Smooth muscle cell (in vitro differentiated cells): ENCODE measurements at regions not wholly inside any gene's neighbourhood (a gene's known extent, or its start where the extent isn't known, plus 50 kb on each side); places are given as distances from the start of the nearest gene placed in this dataset.

Source experiments
- DNase-seq: peaks from one replicate; lab custom pipeline; 2025; ENCODE audit not compliant: unreplicated experiment; lab: John Stamatoyannopoulos, UW
- H2AFZ ChIP-seq: fragments of 200-600 bp; sonication (generic); 2 replicates; pipeline ENCODE4 v1.6.0; 2016; ENCODE audit warnings: antibody characterized with exemption, low read depth, mild to moderate bottlenecking
- H3F3A ChIP-seq: fragments of 200-600 bp; sonication (generic); 2 replicates; pipeline ENCODE4 v1.6.0; 2017; ENCODE audit warnings: antibody characterized with exemption, low read depth
- H3K27ac ChIP-seq: fragments of 200-600 bp; sonication (generic); 2 replicates; pipeline ENCODE4 v1.5.1; 2016; ENCODE audit warnings: low read depth, mild to moderate bottlenecking
- H3K27me3 ChIP-seq: fragments of 200-600 bp; sonication (generic); 2 replicates; pipeline ENCODE4 v1.6.1; 2016; ENCODE audit warnings: low read depth, mild to moderate bottlenecking
- H3K36me3 ChIP-seq: fragments of 200-600 bp; sonication (generic); 2 replicates; pipeline ENCODE4 v1.5.1; 2016; ENCODE audit warnings: low read depth
- H3K4me1 ChIP-seq: fragments of 200-600 bp; sonication (generic); 2 replicates; pipeline ENCODE4 v1.5.1; 2016; ENCODE audit warnings: low read depth
- H3K4me2 ChIP-seq: fragments of 200-600 bp; sonication (generic); 2 replicates; pipeline ENCODE4 v1.6.0; 2016; ENCODE audit warnings: mild to moderate bottlenecking
- H3K4me3 ChIP-seq: fragments of 200-600 bp; sonication (generic); 2 replicates; pipeline ENCODE4 v1.5.1; 2016; ENCODE audit warnings: mild to moderate bottlenecking
- H3K79me2 ChIP-seq: fragments of 200-600 bp; sonication (generic); 2 replicates; pipeline ENCODE4 v1.6.0; 2016; ENCODE audit warnings: low read depth, mild to moderate bottlenecking
- H3K9ac ChIP-seq: fragments of 200-600 bp; sonication (generic); 2 replicates; pipeline ENCODE4 v1.6.0; 2016; ENCODE audit warnings: low read depth
- H3K9me3 ChIP-seq: fragments of 200-600 bp; sonication (generic); replicated peaks from 2 replicates; pipeline ENCODE4 v1.5.1; 2016; ENCODE audit warnings: low read depth
- H4K20me1 ChIP-seq: fragments of 200-600 bp; sonication (generic); 2 replicates; pipeline ENCODE4 v1.6.0; 2016; ENCODE audit warnings: low read depth
- WGBS: methylation state at CpG from one replicate; pipeline ENCODE4 v1.1.7; 2016; ENCODE audit warnings: low lambda C conversion rate; 5-methylcytosine and 5-hydroxymethylcytosine counted together
- TF ChIP-seq, protein P1 (sequence below): fragments of 200-600 bp; sonication (generic); IDR thresholded peaks from 2 replicates; pipeline ENCODE4 v1.5.1; 2017; ENCODE audit warnings: borderline replicate concordance, mild to moderate bottlenecking, antibody characterized with exemption; ENCODE audit not compliant: insufficient read depth, poor library complexity, severe bottlenecking

GRCh38 chr5:113909782-113910181 is 396.3 kb downstream of the YTHDC2 start:
- Histone ChIP-seq H4K20me1 (no peaks in the 10 kb centered on the region), H3K36me3 (no peaks in the 10 kb centered on the region), H3K9me3 (no peaks in the 10 kb centered on the region), H3K27ac (no peak overlapping the region), H3K4me2 (no peak overlapping the region), H2AFZ (no peak overlapping the region), H3F3A (no peaks in the 10 kb centered on the region), H3K4me1 (no peaks in the 10 kb centered on the region), H3K4me3 (no peak overlapping the region), H3K79me2 (no peaks in the 10 kb centered on the region), H3K27me3 (no peaks in the 10 kb centered on the region), H3K9ac (no peak overlapping the region)
- TF ChIP-seq, protein P1, sequence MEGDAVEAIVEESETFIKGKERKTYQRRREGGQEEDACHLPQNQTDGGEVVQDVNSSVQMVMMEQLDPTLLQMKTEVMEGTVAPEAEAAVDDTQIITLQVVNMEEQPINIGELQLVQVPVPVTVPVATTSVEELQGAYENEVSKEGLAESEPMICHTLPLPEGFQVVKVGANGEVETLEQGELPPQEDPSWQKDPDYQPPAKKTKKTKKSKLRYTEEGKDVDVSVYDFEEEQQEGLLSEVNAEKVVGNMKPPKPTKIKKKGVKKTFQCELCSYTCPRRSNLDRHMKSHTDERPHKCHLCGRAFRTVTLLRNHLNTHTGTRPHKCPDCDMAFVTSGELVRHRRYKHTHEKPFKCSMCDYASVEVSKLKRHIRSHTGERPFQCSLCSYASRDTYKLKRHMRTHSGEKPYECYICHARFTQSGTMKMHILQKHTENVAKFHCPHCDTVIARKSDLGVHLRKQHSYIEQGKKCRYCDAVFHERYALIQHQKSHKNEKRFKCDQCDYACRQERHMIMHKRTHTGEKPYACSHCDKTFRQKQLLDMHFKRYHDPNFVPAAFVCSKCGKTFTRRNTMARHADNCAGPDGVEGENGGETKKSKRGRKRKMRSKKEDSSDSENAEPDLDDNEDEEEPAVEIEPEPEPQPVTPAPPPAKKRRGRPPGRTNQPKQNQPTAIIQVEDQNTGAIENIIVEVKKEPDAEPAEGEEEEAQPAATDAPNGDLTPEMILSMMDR: no peak
- 71% methylated on average over 6 of the region's 6 CpGs for WGBS
- DNase-seq: no peak

DNA sequence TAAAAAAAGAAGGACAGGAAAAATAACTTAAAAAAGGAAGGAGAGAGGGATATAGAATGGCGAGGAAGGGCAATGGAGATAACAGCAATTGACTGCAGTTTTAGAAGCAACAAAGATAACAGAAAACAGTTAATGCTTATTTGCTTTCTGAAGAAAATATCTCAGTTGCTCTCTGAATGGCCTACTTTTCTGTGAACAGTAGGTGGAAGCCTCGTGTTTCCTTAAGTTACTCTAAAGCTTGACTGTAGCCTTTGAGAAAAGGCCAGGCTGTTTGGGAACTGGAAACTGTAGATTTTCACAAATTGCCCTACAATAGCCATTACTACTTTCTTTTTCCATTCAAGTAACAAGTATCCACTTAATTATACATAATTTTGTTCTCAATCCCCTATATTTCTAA is 404.5 kb downstream of the YTHDC2 start:
- Histone ChIP-seq H3K9me3 (no peaks in the 10 kb centered on the region), H3K4me1 (no peaks in the 10 kb centered on the region), H3K4me3 (no peak overlapping the region), H4K20me1 (no peaks in the 10 kb centered on the region), H3K4me2 (no peak overlapping the region), H3F3A (no peaks in the 10 kb centered on the region), H3K27ac (no peak overlapping the region), H2AFZ (no peak overlapping the region), H3K36me3 (no peaks in the 10 kb centered on the region), H3K27me3 (no peaks in the 10 kb centered on the region), H3K79me2 (no peaks in the 10 kb centered on the region), H3K9ac (no peak overlapping the region)
- no peak for DNase-seq
- 26% methylated on average over 2 of the region's 2 CpGs for WGBS
- TF ChIP-seq, protein P1: no peak

GRCh38 chr5:113922343-113922742 is 408.8 kb downstream of the YTHDC2 start:
- H3K9me3 ChIP-seq: no peaks in the 10 kb centered on the region
- no peak overlapping the region for H3K4me2 ChIP-seq
- H3K27ac ChIP-seq: no peak overlapping the region
- H3K36me3 ChIP-seq: no peaks in the 10 kb centered on the region
- no peak overlapping the region for H3K9ac ChIP-seq
- WGBS: 53% methylated on average over 3 of the region's 3 CpGs
- no peaks in the 10 kb centered on the region for H3K79me2 ChIP-seq
- no peak overlapping the region for H2AFZ ChIP-seq
- TF ChIP-seq, protein P1: no peak
- no peaks in the 10 kb centered on the region for H4K20me1 ChIP-seq
- no peak overlapping the region for H3K4me3 ChIP-seq
- H3K27me3 ChIP-seq: no peaks in the 10 kb centered on the region
- no peaks in the 10 kb centered on the region for H3K4me1 ChIP-seq
- H3F3A ChIP-seq: no peaks in the 10 kb centered on the region
- DNase-seq: no peak

DNA sequence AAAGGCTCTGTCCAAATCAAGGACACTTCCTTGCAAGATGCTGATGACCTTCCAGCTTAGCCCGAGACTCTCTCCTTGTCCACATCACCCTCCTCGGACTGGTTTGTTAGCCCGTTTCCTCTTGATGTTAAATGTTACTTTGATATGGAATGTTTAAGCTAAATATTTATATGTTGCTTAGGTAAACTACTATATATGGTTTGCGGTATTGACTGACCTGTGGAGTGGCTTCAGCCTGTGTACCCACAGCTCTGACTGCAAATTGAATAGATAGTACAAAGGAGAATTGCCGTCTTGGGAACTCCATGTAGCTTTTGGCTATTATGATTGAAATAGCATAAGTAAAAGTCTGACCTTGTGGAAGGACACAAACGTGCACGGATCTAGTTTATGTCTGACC is 422.0 kb downstream of the YTHDC2 start:
- H3K4me1 ChIP-seq: no peaks in the 10 kb centered on the region
- H3K79me2 ChIP-seq: no peaks in the 10 kb centered on the region
- no peak overlapping the region for H3K4me3 ChIP-seq
- no peak overlapping the region for H3K27ac ChIP-seq
- no peaks in the 10 kb centered on the region for H4K20me1 ChIP-seq
- no peak overlapping the region for H3K4me2 ChIP-seq
- DNase-seq: no peak
- TF ChIP-seq, protein P1: no peak
- no peaks in the 10 kb centered on the region for H3K36me3 ChIP-seq
- H3K9me3 ChIP-seq: no peaks in the 10 kb centered on the region
- H3F3A ChIP-seq: no peaks in the 10 kb centered on the region
- H3K27me3 ChIP-seq: no peaks in the 10 kb centered on the region
- H3K9ac ChIP-seq: no peak overlapping the region
- 93% methylated on average over 7 of the region's 7 CpGs for WGBS
- H2AFZ ChIP-seq: no peak overlapping the region
